CD4-positive, alpha-beta T cell treated with Interleukin-12 subunit alpha and Interleukin-12 subunit beta, for 1 hour (primary cell): ENCODE measurements at regions not wholly inside any gene's neighbourhood (a gene's known extent, or its start where the extent isn't known, plus 50 kb on each side); places are given as distances from the start of the nearest gene placed in this dataset.

Experiments used
- DNase-seq: peaks from one replicate; pipeline ENCODE4 v3.0.0-alpha.2; 2020

DNA sequence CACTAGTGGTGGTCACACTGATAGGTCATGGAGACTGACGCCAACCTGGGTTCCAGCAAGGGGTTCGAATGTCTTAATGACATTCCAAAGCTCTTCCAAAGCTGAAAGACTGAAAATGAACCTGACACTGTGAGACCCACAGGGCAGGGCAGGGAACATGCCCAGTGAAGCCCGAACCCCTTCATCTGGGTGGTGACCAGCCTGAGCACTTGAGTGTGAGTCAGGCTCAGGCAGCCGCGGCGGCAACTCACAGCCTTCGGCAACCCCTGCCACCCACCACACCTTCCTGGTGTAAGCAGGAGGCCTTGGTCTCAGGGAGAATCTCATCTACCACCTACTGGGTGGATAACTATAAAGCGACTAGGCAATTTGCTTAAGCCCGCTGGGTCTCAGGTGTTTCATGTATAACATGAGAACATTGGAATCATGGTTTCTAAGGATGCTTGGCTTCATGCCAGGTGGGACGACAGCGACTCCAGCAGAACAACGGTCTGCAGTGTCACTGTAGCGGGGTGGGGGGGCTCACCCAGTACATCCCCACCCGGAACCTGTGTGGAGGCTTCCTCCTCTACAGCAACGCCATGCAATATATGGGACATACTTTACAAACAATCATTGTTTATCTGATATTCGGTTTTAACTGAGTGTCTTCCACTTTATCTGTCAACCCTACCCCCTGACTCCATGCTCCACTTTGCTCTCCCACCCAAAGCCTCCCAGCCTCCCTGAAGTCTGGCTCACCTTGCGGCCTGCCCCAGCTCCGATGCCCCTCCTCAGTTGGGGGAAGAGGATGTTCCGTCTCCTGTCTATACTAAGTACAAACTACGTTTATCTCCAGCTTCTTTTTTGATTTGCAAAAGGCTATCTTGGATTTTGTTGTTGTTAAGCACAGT, 125.0 kb upstream of the MEF2A start:
- DNase-seq: no peak

DNA sequence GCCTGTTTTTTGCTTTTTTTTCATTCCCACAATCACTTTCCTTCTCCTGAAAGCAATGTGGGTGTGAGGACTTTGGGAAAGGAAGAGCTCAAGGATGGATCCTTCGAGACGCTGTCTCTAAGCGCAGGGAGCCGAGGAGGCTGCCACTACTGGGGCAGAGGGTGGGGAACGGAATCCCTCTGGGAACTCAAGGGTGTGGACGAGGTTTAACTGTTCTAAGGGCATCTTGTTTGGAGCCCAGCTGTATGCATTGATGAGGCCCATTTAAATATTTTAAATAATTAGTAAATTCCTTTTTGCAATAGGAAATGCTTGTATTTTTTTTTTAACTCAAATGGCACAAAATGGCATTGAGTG, 124.4 kb upstream of the MEF2A start:
- no peak for DNase-seq

DNA sequence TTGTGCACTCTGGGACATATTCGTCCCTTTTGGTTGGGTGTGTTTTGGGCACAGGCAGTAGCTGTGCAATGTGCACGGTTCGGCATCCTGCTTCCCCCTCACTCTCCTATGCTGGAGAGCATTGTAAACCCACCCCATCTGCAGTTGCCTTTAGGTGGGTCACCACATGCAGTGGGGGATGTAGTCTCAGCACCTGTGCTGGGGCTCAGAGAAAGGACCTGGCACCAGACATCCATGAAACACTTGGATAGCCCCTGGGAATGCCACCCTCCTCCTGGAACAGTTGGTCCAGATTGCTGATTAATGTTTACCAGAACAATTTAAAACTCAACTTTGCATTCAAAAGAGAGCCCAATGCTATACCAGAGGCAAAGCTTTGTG, 123.9 kb upstream of the MEF2A start:
- no peak for DNase-seq

- DNase-seq: no peak
Observed at GRCh38 chr15:99442252-99442897, 123.4 kb upstream of the MEF2A start.

DNA sequence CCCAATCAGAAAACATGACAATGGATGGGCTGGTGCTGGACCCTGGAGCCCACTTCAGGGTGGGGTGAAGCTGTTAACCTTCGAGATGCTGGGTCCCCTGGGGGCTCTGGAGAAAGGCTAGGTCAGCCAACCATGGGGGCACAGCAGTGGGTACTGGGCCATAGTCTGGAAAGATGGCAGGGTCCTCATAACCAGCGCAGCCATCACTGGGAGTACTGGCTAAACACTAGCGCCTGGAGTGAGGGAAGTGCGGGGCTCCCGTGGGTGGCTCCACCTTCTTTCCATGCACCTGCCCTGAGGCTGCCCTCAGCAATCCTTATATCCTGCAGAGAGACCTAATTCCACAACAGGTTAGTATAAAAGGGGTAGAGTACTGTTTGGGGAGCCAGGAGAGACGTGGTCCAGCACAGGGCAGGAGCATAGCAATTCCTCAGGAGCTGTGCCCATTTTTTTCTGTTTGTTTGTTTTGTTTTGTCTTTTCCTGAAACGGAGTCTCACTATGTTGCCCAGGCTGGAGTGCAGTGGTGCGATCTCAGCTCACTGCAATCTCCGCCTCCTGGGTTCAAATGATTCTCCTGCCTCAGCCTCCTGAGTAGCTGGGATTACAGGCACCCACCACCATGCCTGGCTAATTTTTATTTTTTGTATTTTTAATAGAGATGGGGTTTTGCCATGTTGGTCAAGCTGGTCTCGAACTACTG, 122.6 kb upstream of the MEF2A start:
- DNase-seq: no peak

DNA sequence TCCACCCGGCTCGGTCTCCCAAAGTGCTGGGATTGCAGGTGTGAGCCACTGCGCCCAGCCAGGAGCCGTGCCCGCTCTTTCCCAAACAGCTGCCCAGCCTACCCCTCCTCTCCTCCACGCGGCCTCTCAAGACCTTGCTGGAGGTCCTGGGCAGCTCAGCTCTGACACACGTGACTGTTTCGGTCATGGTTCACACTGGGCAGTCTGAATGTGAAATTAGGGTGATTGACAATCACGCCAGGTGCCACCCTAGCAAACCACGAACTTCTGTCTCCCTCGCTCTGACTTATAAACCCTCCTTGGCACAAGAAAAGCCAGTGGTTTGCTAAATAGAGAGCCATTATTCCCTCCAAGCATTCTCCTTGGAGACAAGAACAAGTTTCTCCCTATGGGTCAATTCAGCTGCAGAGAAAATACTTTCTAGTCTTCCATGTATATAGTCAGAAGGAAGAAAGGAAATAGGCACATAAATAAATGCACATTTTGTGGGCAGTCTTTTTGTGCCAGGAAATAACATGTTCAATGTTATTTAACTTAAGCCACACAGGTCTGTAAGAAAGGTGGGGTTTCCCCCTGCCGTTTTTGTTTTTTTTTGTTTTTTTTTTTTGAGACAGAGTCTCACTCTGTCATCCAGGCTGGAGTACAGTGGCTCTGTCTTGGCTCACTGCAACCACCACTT, 121.9 kb upstream of the MEF2A start:
- DNase-seq: peak; percentile 32

DNA sequence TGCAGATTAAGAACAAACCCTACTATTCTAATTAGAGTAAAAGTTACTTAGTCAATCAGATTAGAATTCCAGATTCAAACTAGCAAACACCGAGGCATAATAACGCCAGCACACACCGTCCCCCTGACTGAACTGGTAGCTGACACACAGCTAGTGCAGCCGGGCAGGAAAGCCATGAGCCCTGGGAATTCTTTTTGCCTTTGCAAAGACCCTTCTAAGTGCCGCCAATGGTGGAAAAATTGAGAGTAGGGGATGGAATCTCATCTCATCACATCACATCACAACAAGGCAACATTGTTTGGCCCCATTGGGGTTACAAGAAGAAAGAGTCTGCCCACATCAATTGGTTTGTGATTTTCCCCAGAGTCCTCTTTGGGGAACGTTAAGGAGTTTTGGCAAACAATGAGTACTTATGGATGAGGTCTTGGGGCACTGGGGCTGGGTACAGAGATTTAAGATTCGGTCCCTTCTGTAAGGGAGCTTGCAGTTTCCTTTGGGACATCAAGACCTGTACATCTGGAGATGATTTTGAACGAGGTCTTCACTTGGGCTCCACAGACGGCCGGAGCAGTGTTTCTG, 120.4 kb upstream of the MEF2A start:
- no peak for DNase-seq

DNA sequence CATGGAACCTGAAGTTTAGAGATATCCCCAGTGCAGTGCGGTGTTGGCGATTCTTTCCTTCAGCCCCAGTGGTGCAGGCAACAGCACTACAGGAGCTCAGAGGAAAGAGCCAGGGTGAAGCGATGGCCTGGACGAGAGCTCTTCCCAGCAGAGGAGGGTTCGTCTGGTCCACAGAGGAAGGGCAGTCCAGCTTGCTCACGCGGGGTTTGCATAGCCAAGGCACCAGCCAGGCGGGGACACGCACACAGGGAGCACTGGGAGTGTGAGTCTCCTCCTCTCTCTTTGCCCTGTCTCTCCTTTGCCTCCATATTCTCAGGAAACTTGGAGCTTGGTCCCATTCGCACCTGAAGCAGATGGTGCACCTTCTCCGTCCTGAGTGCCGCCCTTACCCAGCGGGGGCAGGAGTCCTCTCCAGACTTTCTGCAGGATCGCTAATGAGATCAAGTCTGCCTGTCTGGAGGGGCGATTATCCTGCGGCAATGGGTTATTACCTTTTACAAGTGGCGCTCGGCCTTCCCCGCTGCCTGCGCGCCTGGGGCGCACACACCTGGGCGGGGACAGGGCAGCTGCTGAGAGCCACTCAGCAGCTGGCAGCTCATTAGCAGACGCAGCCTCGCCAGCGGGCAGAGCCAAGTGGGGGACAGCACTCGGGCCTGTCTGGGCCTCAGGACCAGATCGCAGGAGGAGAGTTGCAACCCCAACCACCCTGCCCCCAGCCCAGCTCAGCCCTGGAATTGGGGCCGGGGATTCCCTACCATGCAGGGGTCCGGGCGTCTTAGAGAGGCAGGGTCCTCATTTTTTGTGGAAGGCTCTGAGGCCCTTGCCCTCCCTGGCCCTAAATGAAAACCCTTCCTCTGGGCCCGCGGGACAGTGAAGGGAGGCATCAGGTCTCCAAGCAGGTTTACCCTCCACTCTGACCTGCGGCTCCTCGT, 119.0 kb upstream of the MEF2A start:
- no peak for DNase-seq

DNA sequence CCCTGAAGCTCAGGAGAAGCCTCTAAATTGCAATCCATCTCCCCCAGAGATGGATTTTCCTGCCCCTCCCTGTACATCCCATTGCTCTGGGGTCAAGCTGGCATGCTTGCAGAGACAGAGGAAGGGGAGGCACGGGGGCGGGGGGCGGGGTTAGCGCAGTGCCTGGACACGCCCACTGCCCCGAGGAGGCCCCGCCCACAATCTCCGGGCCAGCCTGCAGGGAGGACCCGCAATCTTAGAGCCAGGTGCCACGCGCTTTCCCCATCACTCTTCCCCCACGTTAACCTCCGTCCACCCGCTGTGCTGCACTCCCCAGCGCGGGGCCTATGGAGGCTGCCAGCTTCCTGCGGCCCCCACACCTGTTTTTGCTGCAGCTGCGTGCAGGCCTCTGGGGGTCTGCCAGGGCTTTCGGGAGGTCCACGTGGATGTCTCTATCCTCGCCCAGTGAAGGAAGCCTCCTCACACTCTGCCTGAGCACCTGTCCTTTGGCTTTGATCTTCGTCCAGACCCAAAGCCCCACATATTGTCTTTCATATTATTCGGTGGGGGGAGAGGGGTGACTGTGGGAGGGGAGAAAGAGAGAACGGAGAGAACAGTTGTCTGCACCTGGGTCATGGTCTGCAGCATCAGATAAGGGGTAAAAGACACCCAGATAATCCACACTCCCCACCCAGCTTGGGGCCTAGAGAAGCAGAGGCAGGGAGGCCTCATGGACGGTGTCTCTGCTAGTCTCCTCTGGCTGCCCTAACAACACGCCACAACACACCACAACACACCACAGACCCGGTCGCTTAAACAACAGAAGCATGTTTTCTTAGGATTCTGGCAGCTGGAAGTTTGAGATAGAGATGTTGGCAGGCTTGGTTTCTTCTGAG, 118.0 kb upstream of the MEF2A start:
- no peak for DNase-seq

DNA sequence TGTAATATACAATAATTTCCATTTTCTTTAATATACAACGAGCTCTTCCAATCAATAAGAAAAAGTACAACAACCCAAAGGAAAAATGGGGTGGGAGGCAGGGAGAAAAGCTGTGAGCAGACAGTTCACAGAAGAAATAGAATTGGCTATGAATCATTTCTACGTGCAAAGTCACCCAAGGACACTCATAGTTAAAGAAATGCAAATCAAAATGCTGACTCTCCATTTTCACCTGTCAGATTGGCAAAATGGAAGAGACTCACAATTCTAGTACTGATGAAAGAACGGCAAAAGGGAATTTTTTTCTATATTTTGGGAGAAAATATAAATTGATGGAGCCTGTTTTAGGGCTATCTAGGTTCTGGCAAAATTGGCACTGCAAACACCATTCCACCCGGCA, 116.3 kb upstream of the MEF2A start:
- no peak for DNase-seq

GRCh38 chr15:99450896-99451358, 114.9 kb upstream of the MEF2A start:
- peak; percentile 63 for DNase-seq

DNA sequence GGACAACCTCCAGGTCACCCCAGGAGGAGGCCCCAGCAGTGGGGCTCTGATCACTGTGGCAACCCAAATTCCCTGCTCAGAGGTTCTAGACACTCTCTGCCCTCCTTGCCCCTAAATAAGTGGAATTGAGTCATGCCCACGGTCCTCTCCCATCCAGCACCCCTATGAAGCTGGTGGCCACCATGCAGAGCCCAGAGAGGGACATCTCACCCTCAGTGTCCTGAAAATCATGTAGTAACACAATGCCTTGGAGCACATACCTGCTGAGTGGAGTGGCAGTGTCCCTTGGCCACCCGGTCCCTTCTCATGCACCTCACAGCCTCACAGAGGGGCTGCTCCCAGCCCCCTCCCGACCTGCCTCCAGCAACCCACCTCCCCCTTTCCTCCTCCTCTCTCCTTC, 114.3 kb upstream of the MEF2A start:
- no peak for DNase-seq

GRCh38 chr15:99452010-99452409, 113.8 kb upstream of the MEF2A start:
- no peak for DNase-seq

- DNase-seq: peak; percentile 13
Observed at GRCh38 chr15:99452728-99453636, 112.8 kb upstream of the MEF2A start.

DNA sequence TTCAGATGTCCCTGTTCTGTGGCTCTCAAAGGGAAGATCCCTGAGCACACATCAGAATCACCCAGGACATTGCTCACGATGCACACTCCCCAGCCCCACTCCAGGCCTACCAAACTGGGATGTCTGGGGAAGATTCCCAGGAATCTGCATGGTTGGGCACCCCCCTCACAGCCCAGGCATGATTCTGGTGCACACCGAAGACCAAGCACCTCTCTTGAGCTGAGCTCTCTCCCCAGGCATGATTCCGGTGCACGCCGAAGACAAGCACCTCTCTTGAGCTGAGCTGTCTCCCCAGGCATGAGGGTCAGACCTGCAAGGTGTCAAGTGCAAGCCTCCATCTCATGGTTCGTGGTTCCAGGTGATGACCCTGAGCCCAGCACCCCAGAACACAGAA, 112.2 kb upstream of the MEF2A start:
- no peak for DNase-seq

DNA sequence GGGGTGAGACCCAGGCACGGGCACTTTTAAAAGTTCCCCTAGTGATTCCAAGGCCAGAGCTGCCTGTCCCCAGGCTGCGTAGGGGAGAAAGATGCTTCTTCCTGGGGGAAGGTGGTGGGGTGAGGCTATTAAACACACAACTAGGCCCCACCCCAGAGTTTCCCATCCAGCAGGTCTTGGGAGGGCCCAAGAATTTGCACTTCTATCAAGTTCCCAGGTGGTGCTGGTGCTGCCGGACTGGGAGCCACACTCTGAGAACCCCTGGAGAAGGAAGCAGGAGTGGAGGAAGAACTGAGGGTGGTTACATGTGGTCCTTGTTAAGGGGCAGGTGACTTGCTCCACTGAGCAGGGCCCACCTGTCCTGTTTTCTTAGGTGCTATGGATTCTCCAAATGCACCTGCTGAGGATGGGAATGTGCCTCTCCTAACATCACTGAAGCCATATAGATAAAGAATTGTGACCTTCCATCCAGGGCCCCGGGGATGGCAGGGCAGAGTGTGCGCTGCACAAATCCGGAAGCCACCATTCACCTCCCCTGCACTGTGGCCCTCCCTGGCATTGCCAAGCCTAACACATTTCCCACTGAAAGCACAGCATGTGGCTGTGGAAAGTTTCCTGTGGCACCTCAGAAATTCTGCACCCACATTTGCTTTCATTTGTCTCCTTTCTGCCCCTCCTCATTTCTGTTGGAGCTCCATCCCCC, 111.5 kb upstream of the MEF2A start:
- DNase-seq: no peak

DNA sequence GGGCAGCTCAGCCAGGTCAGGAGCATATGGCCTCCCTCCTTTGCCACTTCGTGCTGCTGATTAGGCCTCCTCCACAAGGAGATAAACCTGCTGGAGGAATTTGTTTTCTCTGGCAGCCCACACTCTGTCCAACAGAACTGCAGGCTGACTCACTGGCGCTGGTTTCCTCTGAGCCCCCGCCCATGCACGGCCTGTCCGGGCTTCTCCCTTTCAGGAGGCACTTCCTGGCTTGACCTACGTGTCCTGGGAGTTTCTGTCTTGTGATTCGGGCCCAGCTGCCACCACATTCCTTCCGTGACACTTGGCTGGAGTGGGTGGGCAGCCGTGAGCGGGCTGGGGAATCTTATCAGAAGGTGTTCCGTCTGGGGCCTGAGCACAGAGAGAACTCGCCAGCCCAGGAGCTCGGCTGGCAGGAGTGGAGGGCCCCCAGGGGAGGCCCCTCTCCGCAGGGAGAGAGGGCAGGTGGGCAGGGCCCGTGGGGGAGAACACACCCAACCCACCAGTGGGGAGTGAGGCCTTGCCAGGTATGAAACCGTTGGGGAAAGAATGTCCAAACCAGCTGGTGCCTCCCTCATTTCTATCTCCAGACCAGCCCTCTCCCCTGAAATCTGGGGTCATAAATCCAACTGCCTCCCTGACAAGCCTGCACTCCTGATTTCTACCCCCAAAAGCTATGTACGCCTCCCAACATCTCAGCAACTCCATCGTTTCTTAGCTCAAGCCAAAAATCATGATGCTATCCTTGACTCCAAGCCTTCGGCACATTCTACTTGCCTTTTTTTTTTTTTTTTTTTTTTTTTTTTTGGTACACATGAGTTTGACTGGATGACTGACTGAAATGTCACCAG, 110.6 kb upstream of the MEF2A start:
- DNase-seq: no peak

- DNase-seq: no peak
Observed at GRCh38 chr15:99455789-99456160, 110.0 kb upstream of the MEF2A start.
